ENCODE measurements at regions not wholly inside any gene's neighbourhood (a gene's known extent, or its start where the extent isn't known, plus 50 kb on each side); places are given as distances from the start of the nearest gene placed in this dataset.
A peak's percentile ranks its signal among the peaks of the same experiment; 100 is the strongest.
"Not testable (repeated sequence)": the region's sequence is repeated elsewhere in the genome, so short reads cannot be mapped to it uniquely, and the experiment has no call there.

DNA sequence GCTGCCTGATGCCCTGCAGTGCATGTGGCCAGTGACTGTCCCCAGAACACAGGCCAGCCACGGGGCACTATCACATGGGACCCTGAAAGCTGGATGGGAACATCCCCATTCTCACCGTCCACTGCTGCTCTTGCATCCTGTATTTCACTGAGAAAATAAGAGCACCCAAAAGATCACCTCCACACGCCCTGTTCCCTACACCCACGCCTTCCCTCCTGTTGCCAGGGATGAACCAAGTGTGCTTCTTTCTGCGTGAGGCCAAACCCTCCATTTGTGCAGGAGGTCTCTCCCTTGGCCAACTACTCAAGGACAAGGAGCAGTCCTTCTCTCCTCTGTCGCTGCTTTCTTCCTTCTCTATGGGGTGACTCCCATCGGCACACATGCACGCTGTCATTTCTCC is 118.3 kb downstream of the LRRC37A3 start:
- CTCF ChIA-PET; POLR2A ChIA-PET; H3K9me3 ChIP-seq (ENCODE audit: control insufficient read depth, insufficient read depth, low read depth, low read length); H3K27me3 ChIP-seq (ENCODE audit: control insufficient read depth, insufficient read depth, low read length); H3K4me1 ChIP-seq (ENCODE audit: control insufficient read depth, insufficient read depth, low read length); H3K36me3 ChIP-seq (ENCODE audit: control insufficient read depth, insufficient read depth, low read length); ATAC-seq; DNase-seq (ENCODE audit: low read depth, low spot score); H3K27ac ChIP-seq (ENCODE audit: low read length); H3K4me3 ChIP-seq (ENCODE audit: low read depth in 2 of 2, low read length in 2 of 2); intact Hi-C loops (cut with micrococcal nuclease; ENCODE audit: unreplicated experiment); in situ Hi-C loops (cut with HindIII; ENCODE audit: low pct_unique_long_range_greater_than_20kb, low sequenced_read_pairs); BruUV-seq (replicated peaks): not testable (repeated sequence)

DNA sequence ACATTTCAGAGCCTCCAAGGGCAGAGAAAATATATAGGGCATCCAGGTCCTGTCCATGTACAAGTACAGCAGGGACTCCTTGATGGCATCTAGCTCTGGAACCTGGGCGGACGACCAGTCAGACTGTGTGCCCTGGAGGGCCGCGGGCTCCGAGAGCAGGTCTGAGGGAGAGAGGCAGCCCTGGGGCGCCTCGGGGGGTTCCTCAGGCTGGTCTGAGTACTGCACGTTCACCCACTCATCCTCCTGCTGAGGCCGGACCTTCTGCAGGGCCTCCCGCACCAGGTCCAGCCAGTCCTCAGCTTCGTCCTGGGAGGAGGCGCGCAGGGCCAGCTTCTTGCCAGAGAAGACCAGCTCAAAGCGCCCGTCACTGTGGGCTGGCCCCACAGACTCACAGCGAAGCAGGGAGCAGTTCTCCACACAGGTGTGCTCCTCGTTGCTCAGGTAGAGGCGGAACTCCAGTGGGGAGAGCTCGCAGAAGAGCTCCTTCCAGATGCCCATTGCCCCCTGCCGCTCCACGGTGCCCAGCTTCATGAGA is 118.8 kb downstream of the LRRC37A3 start:
- CTCF ChIA-PET; H3K4me1 ChIP-seq (ENCODE audit: control insufficient read depth, insufficient read depth, low read length); DNase-seq (ENCODE audit: low read depth, low spot score); BruUV-seq (replicated peaks); H3K9me3 ChIP-seq (ENCODE audit: control insufficient read depth, insufficient read depth, low read depth, low read length); H3K27me3 ChIP-seq (ENCODE audit: control insufficient read depth, insufficient read depth, low read length); in situ Hi-C loops (cut with HindIII; ENCODE audit: low pct_unique_long_range_greater_than_20kb, low sequenced_read_pairs); H3K4me3 ChIP-seq (ENCODE audit: low read depth in 2 of 2, low read length in 2 of 2); intact Hi-C loops (cut with micrococcal nuclease; ENCODE audit: unreplicated experiment); H3K36me3 ChIP-seq (ENCODE audit: control insufficient read depth, insufficient read depth, low read length); ATAC-seq; POLR2A ChIA-PET; H3K27ac ChIP-seq (ENCODE audit: low read length): not testable (repeated sequence)

DNA sequence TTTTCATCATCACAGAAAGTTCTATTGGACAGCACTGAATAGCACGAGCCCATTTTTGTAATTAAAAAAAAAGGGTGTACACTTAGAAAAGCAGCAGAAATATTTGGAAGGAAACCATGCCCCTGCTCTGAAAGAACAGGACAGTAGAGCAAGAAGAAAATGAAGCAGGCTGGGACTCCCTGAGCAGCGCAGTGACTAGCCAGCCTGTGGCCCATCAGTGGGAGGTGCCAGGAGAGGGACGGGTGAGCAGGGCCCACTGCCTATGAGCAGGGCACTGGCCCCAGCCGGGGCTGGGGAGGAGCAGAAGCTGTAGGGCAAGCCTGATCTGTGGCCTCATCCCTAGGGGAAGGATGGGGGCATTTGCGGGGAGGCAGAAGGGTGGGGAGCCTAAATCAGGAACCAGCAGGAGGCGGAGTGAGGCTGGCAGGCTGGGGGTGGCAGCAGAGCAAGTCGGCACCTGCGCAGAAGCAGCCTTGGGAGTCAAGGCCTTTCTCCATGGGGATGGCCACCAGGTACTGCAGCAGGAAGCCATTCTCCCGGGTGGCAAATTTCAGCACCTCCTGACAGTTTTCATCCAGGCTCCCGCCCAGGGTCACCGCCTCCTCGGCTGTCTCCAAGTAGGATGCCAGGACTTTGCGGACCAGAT is 119.6 kb downstream of the LRRC37A3 start:
- H3K9me3 ChIP-seq (ENCODE audit: control insufficient read depth, insufficient read depth, low read depth, low read length); H3K27ac ChIP-seq (ENCODE audit: low read length); H3K36me3 ChIP-seq (ENCODE audit: control insufficient read depth, insufficient read depth, low read length); CTCF ChIA-PET; intact Hi-C loops (cut with micrococcal nuclease; ENCODE audit: unreplicated experiment); H3K4me3 ChIP-seq (ENCODE audit: low read depth in 2 of 2, low read length in 2 of 2); H3K27me3 ChIP-seq (ENCODE audit: control insufficient read depth, insufficient read depth, low read length); in situ Hi-C loops (cut with HindIII; ENCODE audit: low pct_unique_long_range_greater_than_20kb, low sequenced_read_pairs); H3K4me1 ChIP-seq (ENCODE audit: control insufficient read depth, insufficient read depth, low read length); POLR2A ChIA-PET; BruUV-seq (replicated peaks); DNase-seq (ENCODE audit: low read depth, low spot score): not testable (repeated sequence)
- peak; percentile 33; the same call in 1 of the 2 replicates for ATAC-seq

DNA sequence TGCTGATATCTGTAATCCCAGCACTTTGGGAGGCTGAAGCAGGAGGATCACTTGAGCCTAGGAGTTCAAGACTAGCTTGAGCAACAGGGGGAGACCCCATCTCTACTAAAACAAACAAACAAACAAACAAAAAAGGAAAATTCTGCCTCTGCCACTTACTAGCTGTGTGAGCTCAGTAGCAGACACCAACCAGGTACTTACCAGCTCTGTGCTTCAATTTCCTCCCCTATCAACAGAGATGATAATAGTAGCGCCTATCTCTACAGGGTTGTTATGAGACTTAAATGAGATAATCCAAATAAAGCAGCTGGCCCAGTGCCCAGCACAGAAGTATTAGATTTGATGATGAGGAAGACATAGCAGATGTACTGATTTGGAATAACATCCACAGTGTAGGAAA is 120.3 kb downstream of the LRRC37A3 start:
- H3K27me3 ChIP-seq (ENCODE audit: control insufficient read depth, insufficient read depth, low read length); H3K4me1 ChIP-seq (ENCODE audit: control insufficient read depth, insufficient read depth, low read length); H3K4me3 ChIP-seq (ENCODE audit: low read depth in 2 of 2, low read length in 2 of 2); POLR2A ChIA-PET; in situ Hi-C loops (cut with HindIII; ENCODE audit: low pct_unique_long_range_greater_than_20kb, low sequenced_read_pairs); intact Hi-C loops (cut with micrococcal nuclease; ENCODE audit: unreplicated experiment); BruUV-seq (replicated peaks); CTCF ChIA-PET; DNase-seq (ENCODE audit: low read depth, low spot score); H3K36me3 ChIP-seq (ENCODE audit: control insufficient read depth, insufficient read depth, low read length); H3K9me3 ChIP-seq (ENCODE audit: control insufficient read depth, insufficient read depth, low read depth, low read length); ATAC-seq; H3K27ac ChIP-seq (ENCODE audit: low read length): not testable (repeated sequence)

DNA sequence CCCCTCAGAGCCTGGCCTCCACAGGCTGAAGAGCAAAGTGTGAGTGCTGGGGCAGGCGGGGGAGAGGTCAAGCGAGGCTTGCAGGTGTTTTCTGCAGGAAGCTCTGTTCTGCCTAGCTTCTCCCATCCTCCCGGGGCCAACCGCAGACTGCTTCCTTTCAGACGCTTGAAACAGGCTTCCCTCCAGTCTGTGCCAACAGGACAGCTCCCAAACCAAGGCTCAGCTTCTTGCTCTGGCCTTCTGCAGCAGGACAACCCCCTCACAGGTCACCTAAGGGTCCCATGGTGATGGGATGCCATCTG is 120.8 kb downstream of the LRRC37A3 start:
- POLR2A ChIA-PET; BruUV-seq (replicated peaks); H3K4me3 ChIP-seq (ENCODE audit: low read depth in 2 of 2, low read length in 2 of 2); H3K27me3 ChIP-seq (ENCODE audit: control insufficient read depth, insufficient read depth, low read length); intact Hi-C loops (cut with micrococcal nuclease; ENCODE audit: unreplicated experiment); DNase-seq (ENCODE audit: low read depth, low spot score); H3K36me3 ChIP-seq (ENCODE audit: control insufficient read depth, insufficient read depth, low read length); ATAC-seq; H3K4me1 ChIP-seq (ENCODE audit: control insufficient read depth, insufficient read depth, low read length); H3K27ac ChIP-seq (ENCODE audit: low read length); CTCF ChIA-PET; in situ Hi-C loops (cut with HindIII; ENCODE audit: low pct_unique_long_range_greater_than_20kb, low sequenced_read_pairs); H3K9me3 ChIP-seq (ENCODE audit: control insufficient read depth, insufficient read depth, low read depth, low read length): not testable (repeated sequence)

DNA sequence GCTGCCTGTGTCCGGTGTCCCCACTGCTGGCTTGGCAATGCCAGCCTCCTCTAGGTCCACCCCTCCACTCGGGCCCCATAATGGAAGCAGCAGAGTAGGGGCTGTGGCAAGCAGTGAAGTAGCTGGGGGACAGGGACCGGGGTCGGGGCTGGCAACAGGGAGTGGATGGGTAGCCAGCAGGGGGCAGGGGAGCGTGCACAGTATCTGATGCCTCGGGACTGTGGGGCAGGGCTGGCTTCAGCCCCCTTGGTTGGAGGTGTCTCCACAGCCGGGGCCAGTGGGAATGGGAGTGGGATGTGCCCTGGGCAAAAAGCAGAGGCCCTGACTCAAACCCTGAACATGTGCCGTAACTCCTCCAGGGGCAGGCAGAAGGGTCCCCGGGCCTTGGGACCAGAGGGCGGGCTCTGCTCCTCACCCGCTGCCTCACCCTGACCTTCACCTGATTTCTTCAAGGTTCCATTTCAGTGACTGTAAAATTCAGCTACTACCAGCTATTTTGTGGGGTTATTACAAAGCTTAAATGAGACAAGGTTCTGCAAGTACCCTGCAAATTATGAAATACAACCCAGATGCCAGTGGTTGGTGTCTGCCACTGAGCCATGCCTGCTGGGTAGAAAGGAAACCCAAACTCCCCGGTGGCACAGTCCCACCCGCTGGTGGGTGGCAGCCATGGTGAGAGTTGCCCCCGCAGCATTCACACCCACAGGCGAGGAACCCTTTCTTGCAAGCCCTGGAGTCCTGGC is 121.4 kb downstream of the LRRC37A3 start:
- H3K27me3 ChIP-seq (ENCODE audit: control insufficient read depth, insufficient read depth, low read length); H3K36me3 ChIP-seq (ENCODE audit: control insufficient read depth, insufficient read depth, low read length); H3K4me3 ChIP-seq (ENCODE audit: low read depth in 2 of 2, low read length in 2 of 2); DNase-seq (ENCODE audit: low read depth, low spot score); H3K27ac ChIP-seq (ENCODE audit: low read length); ATAC-seq; POLR2A ChIA-PET; intact Hi-C loops (cut with micrococcal nuclease; ENCODE audit: unreplicated experiment); CTCF ChIA-PET; BruUV-seq (replicated peaks); H3K9me3 ChIP-seq (ENCODE audit: control insufficient read depth, insufficient read depth, low read depth, low read length); in situ Hi-C loops (cut with HindIII; ENCODE audit: low pct_unique_long_range_greater_than_20kb, low sequenced_read_pairs); H3K4me1 ChIP-seq (ENCODE audit: control insufficient read depth, insufficient read depth, low read length): not testable (repeated sequence)

DNA sequence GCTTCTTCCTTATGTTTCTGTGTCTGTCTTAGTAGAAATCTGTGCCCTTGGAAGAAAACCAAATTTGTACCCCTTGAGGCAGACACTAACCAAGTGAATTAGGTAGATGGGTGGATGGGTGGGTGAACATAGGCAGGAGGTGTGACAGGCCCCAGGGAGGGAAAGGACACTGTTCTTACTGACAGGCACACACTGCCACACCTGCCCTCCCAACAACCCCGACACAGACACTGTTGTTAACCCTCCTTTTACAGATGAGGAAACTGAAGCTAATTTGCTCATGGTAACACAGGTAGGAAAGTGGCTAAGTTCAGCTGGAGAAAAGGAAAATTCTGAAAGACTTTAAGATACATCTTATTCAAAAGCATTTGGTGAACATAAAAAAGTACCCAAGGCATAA is 123.9 kb downstream of the LRRC37A3 start:
- H3K9me3 ChIP-seq (ENCODE audit: control insufficient read depth, insufficient read depth, low read depth, low read length); ATAC-seq; H3K4me1 ChIP-seq (ENCODE audit: control insufficient read depth, insufficient read depth, low read length); CTCF ChIA-PET; POLR2A ChIA-PET; in situ Hi-C loops (cut with HindIII; ENCODE audit: low pct_unique_long_range_greater_than_20kb, low sequenced_read_pairs); H3K4me3 ChIP-seq (ENCODE audit: low read depth in 2 of 2, low read length in 2 of 2); BruUV-seq (replicated peaks); H3K27ac ChIP-seq (ENCODE audit: low read length); H3K36me3 ChIP-seq (ENCODE audit: control insufficient read depth, insufficient read depth, low read length); intact Hi-C loops (cut with micrococcal nuclease; ENCODE audit: unreplicated experiment); H3K27me3 ChIP-seq (ENCODE audit: control insufficient read depth, insufficient read depth, low read length); DNase-seq (ENCODE audit: low read depth, low spot score): not testable (repeated sequence)

Measured in Panc1 (cell line).